Left kidney (tissue), 1 donor: ENCODE measurements at regions not wholly inside any gene's neighbourhood (a gene's known extent, or its start where the extent isn't known, plus 50 kb on each side); places are given as distances from the start of the nearest gene placed in this dataset.
"Not testable (repeated sequence)": the region's sequence is repeated elsewhere in the genome, so short reads cannot be mapped to it uniquely, and the experiment has no call there.

ENCODE experiments used
- DNase-seq: peaks from one replicate; pipeline ENCODE4 v3.0.0-alpha.2; 2013

DNA sequence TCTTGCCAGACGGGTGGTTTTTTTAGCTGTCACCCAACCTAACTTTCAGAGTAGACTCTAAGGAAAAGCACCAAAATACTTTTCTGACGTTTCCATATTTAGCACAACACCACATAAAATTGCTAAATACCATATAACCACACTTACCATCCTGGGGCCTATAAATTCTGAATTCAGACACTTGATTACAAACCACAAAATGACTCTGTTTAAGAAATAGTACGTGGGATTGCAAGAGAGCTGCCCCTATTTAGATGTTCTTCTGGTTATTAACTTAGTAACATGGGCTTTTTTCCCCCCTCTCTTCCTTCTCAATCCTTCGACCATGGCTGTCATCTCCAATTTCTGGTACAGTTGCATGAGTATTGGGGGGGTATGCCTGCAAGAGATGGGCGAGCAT, 287.7 kb downstream of the BMP4 start:
- no peak for DNase-seq

DNA sequence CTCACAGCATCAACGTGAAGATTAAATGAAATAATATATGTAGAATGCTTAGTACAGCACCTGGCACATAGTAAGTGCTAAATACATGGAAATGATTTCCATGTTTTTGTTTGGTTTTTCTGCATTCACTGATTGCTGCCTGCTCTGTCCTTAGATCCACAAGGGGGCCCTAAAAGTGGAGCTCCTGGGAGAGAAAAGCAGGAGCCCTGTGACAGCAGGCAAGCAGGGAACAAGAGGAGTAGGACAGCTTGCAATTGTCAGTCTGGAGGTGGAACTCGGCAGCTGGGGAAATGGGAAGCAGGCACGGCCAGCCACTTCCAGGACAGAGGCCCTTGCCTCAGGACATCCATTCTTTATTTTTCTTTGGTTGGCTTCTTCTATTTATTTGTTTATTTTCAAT, 292.9 kb downstream of the BMP4 start:
- DNase-seq = no peak

DNA sequence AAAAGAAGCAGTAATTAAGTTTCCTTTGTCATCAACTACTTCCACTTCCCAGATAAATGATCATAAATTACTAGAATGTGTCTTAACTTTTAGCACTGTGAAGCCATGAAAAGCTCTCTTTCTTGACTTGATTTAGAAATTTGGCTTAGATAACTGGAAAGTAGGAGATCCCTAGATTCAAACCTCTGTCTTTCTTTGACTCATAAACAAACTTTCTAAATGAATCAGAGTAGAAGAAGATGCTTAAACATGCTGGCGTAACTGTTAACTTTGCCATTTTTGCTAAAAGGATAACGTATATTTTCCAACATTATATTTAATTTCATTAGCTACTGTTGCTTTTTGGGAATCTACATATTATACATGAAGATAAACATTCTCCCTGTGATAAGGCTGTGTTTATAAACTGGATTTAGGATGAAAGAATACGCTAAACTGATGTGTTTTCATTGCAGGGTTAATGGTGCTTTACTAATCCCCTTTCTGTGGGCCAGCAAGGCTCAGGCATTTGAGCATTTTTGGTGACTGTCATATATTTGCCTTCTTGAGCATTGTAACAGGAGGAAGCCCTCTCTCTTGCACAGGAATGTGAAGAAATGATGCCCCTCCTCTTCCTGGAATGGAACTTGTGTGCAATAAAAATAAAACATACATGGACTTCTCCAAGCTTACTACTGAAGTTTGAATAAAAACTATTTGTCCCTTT, 301.4 kb downstream of the BMP4 start:
- no peak for DNase-seq

DNA sequence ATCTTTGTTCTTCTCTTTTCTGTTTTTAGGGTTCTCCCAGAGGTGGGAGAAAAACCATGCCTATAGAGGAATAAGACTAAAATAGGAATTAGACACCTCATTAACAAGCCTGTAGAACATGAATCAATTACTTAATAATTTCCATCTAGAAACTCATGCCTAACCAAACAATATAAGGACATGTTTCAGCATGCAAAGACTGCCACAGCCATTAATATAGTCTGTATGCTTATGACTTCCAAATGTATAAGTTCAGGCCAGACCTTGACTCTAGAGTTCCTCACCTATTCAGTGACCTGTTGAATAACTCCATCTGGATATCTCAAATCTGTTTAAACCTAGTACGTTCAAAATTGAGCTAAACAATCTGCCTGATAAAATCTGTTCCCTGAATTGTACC, 304.6 kb downstream of the BMP4 start:
- DNase-seq = no peak

DNA sequence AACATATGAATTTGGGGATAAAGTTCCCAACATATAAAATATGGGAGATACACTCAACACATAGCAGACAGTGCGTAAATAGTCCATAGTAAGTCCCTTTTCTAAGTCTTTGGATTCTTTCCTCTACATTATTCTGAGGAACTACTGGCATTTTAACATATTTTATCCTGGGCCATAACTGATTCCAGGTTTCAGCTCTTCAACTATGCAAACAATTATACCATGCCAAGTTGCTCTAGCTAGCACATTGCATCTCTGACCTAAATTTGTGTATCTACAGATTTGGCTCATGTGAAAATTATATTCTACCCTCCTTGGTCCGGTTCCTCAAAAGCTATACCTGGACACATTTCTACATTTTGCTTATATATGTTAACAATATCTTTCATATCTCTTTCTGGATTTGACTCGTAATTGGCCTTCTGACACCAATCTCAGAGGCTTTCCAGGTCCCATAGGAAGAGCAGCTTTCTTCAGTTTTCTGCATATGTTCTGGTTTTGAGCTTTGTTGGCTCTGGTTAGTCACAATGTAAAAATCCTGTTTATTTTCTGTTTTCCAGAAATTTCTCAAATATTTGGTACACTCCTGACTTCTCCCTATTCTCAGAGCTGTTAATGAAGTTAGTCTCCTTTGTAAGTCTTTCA, 305.4 kb downstream of the BMP4 start:
- no peak for DNase-seq

DNA sequence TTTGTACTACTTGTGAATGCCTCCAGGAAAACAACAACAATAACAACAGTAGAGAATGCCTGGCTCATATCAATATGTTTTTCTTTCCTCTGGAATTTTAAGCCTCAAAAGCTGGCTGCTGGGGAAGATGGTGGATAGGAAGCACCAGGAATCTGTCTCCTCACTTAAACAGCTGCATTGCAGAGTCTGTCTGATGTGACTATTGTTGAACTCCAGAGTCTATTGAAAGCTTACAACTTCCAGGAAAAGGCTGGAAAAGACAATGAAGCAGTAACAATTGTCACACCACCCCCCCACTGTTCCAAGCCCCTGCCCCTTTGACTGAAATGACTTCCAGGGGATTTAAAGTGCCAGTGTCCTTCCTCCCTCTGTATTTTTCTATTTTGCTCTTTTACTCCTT, 309.7 kb downstream of the BMP4 start:
- no peak for DNase-seq

DNA sequence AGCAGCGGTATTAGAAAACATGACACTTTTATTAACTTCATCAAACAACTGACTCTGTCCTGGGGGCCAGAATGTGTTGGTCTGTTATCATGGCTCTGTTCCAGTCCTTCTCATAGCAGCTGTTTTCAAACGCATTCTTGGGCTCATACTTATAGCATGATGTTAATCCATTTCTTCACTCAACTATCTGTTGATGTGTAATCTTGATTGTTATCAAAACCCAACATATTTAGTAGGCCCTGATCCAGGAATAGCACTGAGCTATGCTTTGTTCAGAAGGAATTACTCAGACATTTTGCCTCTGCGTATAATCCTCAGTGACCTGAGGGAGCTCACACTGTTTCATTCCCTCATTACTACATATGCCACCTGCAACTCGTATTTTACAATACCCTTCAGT, 315.9 kb downstream of the BMP4 start:
- DNase-seq = no peak

DNA sequence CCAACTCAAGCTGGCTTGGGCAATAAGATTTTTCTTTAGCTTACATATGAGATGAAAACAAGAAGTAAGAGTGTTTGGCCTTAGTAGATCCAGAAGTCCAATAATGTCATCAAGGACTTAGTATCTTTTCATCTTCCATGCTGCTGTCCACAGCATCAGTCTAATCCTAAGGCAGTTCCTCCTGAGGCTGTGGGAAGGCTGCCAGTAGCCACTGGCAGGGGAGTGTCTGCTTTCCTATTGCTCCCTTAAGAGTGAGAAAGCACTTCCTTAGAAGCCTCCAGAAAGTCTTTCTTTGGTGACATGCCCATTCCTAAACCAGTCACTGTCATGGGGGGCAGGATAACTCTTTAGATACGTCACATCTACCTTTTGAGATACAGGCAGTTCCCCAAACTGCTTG, 317.7 kb downstream of the BMP4 start:
- DNase-seq = no peak

DNA sequence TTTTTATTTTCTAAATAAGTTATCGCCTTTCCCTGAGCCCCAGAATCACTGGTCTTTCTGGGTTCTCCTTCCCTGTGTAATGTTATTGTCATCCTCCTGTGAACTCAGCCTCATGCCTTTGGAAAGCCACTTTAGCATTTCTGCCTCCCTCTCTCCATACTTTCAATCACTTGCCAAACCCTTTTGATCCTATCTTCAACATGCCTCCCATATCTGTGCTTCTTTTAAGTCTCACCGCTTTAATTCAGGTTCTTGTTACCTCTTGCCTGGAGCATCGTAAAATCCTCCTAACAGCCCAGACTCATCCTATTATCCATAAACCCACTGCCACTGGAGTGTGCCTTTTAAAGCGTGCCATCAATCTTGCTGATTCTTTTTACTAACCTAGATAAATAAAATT, 321.8 kb downstream of the BMP4 start:
- DNase-seq = no peak

DNA sequence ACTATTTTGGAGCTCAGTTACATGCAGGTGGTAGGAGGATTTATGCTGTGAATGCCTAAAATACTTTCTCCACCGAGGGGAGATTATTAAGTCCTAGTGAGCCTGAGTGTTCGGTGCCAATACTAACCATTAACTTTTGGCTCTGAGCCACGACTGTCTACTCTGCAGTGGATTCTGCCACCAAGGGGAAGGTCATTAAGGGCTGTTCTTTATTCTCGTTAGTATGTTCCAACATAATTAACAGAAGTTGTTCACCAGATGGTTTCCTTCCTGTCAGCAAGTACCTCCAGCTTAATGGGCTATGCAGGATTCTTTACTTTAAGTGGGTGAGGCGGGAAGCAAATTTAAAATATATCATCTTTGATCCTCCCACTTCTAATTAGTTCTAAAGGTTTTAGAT, 326.3 kb downstream of the BMP4 start:
- DNase-seq = no peak

DNA sequence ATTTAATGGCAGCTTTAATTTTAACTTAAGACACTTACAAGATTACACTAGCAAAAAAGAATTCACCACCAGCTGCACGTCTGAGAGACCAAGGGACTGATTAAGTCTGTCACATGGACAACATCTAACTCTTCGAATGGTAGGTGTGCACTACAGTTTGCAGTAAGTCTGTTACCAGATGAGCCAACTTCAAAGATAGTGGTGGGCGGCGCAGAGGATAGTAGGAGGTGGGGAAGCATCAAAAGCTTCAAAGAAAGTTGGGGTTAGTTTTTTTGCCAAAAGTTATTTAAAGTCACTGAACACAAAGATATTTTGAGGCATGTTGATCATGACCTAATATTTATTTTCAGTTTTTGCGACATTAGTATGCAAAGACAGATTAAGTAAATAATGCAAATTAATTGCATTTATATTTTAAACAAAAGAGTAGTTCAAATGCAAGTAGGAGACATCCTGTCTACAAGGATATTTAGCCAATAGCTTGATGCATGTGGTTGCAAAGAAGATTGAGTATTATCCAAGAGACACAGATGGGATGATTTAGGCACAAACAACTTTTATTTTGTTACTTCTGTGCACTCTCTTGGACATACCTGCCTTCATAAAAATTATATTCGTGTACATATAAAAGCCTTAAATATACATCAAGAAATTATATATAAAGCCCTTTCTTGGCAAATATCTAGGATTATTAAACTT, 327.7 kb downstream of the BMP4 start:
- no peak for DNase-seq

DNA sequence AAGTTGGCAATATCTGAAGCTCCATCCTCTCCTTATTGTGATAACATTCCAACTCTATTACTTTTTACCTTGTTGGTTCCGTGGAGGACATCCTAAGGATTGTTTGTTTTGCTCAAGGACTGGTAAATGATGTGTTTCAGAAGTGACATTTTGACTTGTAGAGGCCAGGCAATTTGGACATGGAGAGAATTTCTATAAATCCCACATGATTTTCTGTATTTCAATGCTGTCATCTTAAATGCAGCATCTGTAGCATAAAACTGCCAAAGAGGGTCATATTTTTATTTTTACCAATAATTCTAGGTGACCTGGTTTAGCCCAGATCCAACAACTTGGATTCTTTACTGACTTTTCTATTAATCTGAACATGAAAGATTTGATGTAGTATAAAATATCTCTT, 328.4 kb downstream of the BMP4 start:
- DNase-seq = no peak

DNA sequence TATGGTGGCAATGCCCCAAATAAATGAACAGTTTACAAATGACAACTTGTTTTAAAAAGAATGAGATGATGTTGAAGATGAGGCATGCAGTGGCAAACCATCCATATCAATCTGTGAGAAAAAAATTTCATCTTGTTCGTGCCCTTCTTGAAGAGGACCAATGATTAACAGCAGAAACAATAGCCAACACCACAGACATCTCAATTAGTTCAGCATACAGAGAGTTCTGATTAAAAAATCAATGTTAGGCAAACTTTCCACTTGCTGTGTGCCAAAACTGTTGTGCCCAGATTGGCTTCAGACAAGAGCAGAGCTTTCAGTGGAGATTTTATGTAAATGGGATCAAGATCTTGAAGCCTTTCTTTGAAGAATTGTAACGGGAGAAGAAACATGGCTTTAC, 329.9 kb downstream of the BMP4 start:
- DNase-seq = no peak

DNA sequence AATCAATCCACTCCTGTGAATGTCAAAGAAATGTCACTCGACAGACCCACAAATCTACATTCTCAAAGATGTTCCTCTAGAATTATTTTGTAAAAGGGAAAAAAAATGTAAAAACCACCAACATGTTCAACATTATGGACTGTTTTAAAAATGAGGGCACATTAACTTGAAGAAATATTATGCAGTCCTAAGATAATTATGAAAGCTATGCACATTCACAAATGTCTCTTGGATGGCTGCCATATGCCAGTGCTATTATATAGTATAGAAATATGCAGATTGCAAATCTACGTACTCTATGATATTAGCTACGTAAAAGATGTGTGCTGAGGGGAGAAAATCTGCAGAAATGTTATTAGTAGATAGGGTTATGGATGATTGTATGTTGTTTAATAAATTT, 334.2 kb downstream of the BMP4 start:
- no peak for DNase-seq

DNA sequence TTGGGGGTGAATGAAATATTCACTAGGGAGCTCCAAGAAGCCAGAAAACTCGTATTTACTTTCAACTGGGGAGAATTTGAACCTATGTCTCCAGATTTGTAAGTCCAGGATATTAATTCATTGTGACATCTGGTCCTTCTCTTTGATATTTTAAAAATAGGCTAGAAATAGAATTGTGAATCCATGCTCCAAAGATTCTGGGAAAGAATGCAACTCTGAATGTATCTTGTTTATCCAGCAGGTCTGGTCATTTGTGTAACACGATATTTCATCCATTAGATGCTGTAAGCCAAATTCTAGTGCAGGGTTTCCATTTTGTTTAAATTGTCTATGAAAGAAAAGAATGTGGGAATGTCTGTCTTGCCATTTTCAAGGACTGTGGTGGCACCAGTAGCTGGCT, 334.7 kb downstream of the BMP4 start:
- DNase-seq = no peak

DNA sequence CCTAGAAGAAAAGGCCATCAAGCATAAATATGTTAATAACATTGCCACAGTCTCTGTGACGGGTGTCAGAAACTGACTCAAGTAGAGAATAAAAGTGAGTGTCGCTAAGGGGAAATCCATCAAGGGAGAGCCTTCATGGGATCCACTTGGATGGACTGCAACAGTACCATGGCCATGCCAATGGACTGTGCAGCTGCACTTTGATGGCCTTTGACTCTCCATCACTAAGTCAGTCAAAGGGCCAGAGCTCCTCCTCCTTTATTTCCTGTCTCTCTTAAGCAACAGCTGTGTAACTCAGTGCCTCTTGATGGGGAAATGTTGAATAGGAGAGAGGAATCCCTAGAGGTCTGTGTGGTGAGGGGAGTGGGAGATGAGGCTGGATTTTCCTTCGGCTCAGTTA, 335.2 kb downstream of the BMP4 start:
- DNase-seq = no peak

DNA sequence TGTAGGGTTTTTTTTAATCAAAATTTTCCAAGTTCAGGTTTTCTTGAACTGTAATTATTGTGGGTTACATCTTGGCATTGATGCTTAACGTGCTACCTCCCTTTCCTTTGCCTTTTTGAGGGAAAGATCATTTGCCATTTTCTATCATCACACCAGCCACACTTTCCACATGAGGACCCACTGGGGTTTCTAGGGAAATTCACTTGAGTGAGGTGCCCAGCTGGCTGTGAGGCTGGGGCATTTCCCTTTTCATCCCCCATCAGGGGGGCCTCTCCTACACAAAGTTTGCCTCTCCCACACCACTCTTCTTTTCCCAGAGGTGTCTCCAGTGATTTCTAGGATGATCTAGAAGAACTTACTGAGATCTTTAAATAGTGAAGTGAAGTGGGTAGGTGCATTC, 335.7 kb downstream of the BMP4 start:
- DNase-seq = no peak

DNA sequence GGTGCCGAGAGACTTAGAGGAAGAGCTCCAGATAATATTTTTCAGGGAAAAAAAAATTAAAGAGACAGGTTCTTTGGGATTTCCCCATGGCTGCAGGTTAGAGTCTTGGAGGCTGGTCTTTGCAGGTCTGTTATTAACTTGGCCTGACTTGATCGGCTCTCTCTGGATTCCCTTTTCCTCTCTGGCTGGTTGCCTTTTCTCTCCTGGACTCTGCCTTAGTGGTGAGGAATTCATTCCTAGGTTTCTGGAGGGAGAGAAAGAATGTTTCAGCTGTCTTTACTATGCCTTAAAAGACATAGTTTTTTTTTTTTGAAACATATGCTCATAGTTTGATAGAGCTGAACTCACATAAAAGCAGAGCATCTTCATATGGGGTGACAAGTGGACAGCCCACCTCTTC, 336.3 kb downstream of the BMP4 start:
- DNase-seq = no peak

DNA sequence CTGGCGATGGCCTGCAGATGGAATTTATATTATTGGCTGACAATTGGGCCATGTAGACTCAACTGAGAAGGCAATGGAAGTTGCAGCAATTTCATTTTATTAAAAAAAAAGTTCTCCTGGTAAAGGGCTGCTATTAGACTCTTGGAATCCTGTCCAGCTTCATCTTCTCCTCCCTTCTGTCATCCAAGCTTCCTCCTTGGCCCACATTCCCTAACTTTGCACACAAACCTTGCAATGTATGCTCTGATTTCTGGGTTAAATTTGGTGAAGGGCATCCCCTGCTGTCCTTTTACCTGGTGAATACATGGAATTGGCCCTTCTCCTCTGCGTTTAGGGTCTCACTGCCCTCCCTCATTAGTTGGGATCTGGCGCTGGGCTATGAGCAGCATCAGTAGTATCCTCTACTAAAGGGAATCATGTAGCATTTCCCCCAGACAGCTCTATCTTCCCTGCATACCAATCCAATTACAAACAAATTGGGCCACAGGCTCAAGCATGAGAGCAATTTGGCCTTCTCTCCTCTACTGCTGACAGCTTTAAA, 336.9 kb downstream of the BMP4 start:
- no peak for DNase-seq

DNA sequence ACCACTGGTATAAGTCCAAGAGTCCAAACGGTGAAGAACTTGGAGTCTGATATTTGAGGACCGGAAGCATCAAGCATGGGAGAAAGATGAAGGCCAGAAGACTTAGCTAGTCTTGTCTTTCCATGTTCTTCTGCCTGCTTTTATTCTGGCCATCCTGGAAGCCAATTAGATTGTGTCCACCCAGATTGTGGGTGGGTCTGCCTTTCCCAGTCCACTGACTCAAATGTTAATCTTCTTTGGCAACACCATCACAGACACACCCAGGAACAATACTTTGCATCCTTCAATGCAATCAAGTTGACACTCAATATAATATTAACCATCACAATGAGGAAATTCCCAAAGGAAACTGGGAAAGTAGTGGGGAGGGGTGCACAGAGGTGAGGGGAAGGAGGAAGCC, 340.1 kb downstream of the BMP4 start:
- DNase-seq = not testable (repeated sequence)

DNA sequence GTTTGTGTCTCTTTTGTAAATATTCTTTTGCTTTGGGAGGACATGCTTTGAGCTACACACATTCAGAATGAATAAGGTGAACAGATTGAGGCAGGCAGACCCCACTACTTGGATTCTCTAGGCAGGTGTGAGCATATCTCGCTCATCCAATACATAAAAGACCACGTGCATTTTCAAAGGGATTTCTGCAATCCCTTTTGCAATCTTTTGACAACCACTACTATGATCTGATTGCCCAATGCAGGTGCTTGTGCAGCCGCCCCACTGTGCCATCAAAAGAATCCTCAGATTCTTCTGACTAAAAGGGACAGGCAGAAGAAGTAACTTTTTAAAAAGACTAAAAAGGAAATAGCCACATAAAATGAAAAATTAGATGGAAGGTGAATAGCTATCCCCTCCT, 341.4 kb downstream of the BMP4 start:
- no peak for DNase-seq

DNA sequence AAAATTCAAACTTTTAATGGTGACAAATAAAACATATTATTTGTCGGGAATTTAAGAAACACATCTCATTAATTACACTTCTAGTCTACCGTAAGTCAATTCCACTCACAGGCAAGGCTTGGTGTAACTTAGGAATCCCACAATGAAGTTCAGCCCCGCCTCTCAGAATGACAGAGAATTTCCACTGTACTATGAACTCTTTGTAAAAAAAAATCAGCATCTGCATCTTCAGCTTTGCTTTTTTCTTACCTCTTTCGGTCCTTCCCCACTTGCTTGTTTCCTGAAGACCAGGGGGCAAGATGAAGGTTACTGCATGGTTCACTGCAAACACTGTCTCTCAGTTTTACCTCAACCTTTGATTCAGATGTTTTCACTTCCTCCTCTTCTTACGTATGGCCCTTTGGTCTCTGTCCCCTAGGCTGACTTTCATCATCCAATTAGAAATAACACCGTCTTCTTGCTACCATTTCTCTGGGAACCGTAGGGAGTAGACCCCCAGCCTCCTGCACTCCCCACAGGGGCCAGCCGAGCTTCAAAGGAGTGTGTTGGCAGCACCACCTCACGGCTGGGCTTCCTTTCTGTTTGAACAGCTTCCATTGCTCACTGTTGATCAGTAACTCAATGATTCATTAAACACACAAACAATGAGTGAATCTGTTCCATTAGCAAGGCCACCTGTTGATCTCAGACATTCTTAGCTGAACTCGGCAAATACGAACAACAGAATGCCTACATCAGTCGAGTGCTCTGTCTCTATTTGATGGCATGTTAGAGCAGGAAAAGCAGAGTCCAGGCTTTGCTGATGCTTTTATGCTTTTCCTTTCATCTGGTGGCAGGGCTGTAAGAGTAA, 343.0 kb downstream of the BMP4 start:
- no peak for DNase-seq

DNA sequence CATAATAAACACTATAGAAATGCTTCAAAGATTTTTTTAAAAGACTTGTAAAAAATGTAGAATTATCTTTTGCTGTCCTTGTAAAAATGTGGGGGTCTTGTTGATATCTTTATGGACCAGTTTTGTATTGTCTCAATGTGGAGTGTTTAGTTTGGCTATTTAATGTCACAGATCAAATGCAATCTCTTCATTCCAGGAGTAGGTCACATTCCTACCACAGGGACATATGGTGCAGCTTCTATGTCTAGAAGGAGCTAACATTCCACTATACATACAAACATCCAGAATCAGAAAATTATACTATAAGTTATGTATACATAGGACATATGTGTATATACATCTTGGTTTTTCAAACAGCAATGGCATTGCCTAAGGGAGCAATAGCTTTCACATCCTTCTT, 345.7 kb downstream of the BMP4 start:
- no peak for DNase-seq
